SU-DHL-6 (cell line): ENCODE measurements at regions not wholly inside any gene's neighbourhood (a gene's known extent, or its start where the extent isn't known, plus 50 kb on each side); places are given as distances from the start of the nearest gene placed in this dataset.

Experiments used
- H2AFZ ChIP-seq: fragments of 200-600 bp; sonication (generic); 2 replicates; pipeline ENCODE4 v1.6.1; 2014; ENCODE audit warnings: low read depth, mild to moderate bottlenecking, moderate library complexity, mixed read lengths, antibody characterized with exemption, low read length; ENCODE audit not compliant: severe bottlenecking
- H3F3A ChIP-seq: fragments of 200-600 bp; shearing (Covaris generic); 2 replicates; pipeline ENCODE4 v1.6.0; 2016; ENCODE audit warnings: antibody characterized with exemption, mild to moderate bottlenecking; ENCODE audit not compliant: insufficient read depth
- H3K27ac ChIP-seq: fragments of 200-600 bp; sonication (generic); 2 replicates; pipeline ENCODE4 v1.5.1; 2016; ENCODE audit warnings: low read depth, mild to moderate bottlenecking, low read length, moderate library complexity, mixed read lengths
- H3K27me3 ChIP-seq: fragments of 200-600 bp; sonication (generic), shearing (Covaris generic); 2 replicates; pipeline ENCODE4 v1.6.0; 2014; ENCODE audit warnings: mild to moderate bottlenecking, low read length
- H3K36me3 ChIP-seq: fragments of 200-600 bp; sonication (generic); 2 replicates; pipeline ENCODE4 v1.6.1; 2014; ENCODE audit warnings: mild to moderate bottlenecking, low read length, mixed read lengths
- H3K4me2 ChIP-seq: fragments of 300-600, 200-600 bp; shearing (Covaris generic), sonication (generic); 2 replicates; pipeline ENCODE4 v1.6.0; 2014; ENCODE audit warnings: low read length, low read depth, mild to moderate bottlenecking; ENCODE audit not compliant: poor library complexity, severe bottlenecking
- H3K4me3 ChIP-seq: fragments of 200-600 bp; sonication (generic); 2 replicates; pipeline ENCODE4 v1.5.1; 2014; ENCODE audit warnings: antibody characterized with exemption, low read length, mild to moderate bottlenecking, mixed read lengths; ENCODE audit not compliant: insufficient read depth, poor library complexity, severe bottlenecking
- H3K79me2 ChIP-seq: fragments of 200-600 bp; sonication (generic); 2 replicates; pipeline ENCODE4 v1.6.1; 2014; ENCODE audit warnings: mild to moderate bottlenecking, low read length, moderate library complexity; ENCODE audit not compliant: insufficient read depth
- H3K9ac ChIP-seq: fragments of 200-600 bp; sonication (generic); 2 replicates; pipeline ENCODE4 v1.7.0; 2014; ENCODE audit warnings: mild to moderate bottlenecking, low read length
- H3K9me2 ChIP-seq: fragments of 200-600 bp; sonication (generic); replicated peaks from 2 replicates; pipeline ENCODE4 v1.6.1; 2014; ENCODE audit warnings: low read length; ENCODE audit not compliant: insufficient read depth
- H3K9me3 ChIP-seq: fragments of 200-600 bp; sonication (generic); 2 replicates; pipeline ENCODE4 v1.6.1; 2014; ENCODE audit warnings: low read length, mixed read lengths; ENCODE audit not compliant: insufficient read depth
- H4K20me1 ChIP-seq: fragments of 200-600 bp; sonication (generic); 2 replicates; pipeline ENCODE4 v1.6.1; 2014; ENCODE audit warnings: low read depth, mild to moderate bottlenecking, antibody characterized with exemption, low read length, moderate library complexity, mixed read lengths
- EZH2phosphoT487 ChIP-seq: fragments of 200-600 bp; sonication (generic), shearing (Covaris generic); conservative IDR thresholded peaks from 2 replicates; pipeline ENCODE4 v1.6.1; 2018; ENCODE audit warnings: mild to moderate bottlenecking, antibody characterized with exemption, low read length, moderate library complexity, mixed read lengths
- TF ChIP-seq, protein P1 (sequence below): fragments of 200-600 bp; sonication (generic); IDR thresholded peaks from one replicate; pipeline ENCODE4 v1.5.1; 2017; ENCODE audit warnings: antibody characterized with exemption, mild to moderate bottlenecking, low read length, moderate library complexity; ENCODE audit not compliant: insufficient read depth, poor library complexity, severe bottlenecking

- Histone ChIP-seq H3F3A (no peaks in the 10 kb centered on the region), H3K36me3 (no peaks in the 10 kb centered on the region), H2AFZ (no peak overlapping the region), H3K79me2 (no peaks in the 10 kb centered on the region), H3K9me2 (no peaks in the 10 kb centered on the region), H3K9me3 (no peaks in the 10 kb centered on the region), H3K4me2 (no peak overlapping the region), H3K27me3 (no peaks in the 10 kb centered on the region), H4K20me1 (no peaks in the 10 kb centered on the region), H3K27ac (no peak overlapping the region), H3K9ac (no peak overlapping the region), H3K4me3 (no peak overlapping the region)
- TF ChIP-seq, protein P1, sequence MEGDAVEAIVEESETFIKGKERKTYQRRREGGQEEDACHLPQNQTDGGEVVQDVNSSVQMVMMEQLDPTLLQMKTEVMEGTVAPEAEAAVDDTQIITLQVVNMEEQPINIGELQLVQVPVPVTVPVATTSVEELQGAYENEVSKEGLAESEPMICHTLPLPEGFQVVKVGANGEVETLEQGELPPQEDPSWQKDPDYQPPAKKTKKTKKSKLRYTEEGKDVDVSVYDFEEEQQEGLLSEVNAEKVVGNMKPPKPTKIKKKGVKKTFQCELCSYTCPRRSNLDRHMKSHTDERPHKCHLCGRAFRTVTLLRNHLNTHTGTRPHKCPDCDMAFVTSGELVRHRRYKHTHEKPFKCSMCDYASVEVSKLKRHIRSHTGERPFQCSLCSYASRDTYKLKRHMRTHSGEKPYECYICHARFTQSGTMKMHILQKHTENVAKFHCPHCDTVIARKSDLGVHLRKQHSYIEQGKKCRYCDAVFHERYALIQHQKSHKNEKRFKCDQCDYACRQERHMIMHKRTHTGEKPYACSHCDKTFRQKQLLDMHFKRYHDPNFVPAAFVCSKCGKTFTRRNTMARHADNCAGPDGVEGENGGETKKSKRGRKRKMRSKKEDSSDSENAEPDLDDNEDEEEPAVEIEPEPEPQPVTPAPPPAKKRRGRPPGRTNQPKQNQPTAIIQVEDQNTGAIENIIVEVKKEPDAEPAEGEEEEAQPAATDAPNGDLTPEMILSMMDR = no peak
- no peak for TF ChIP-seq EZH2phosphoT487
Measured at GRCh38 chr18:76771192-76771799, 51.1 kb upstream of the ZNF236 start.

GRCh38 chr18:76767954-76768353 lies 54.4 kb upstream of the ZNF236 start:
- Histone ChIP-seq H3K79me2 (no peaks in the 10 kb centered on the region), H3K27me3 (no peaks in the 10 kb centered on the region), H3K36me3 (no peaks in the 10 kb centered on the region), H3K27ac (no peak overlapping the region), H3K4me3 (no peak overlapping the region), H4K20me1 (no peaks in the 10 kb centered on the region), H2AFZ (no peak overlapping the region), H3K9me2 (no peaks in the 10 kb centered on the region), H3K9me3 (no peaks in the 10 kb centered on the region), H3K9ac (no peak overlapping the region), H3F3A (no peaks in the 10 kb centered on the region), H3K4me2 (no peak overlapping the region)
- TF ChIP-seq EZH2phosphoT487 = no peak
- TF ChIP-seq, protein P1 = no peak

GRCh38 chr18:76766429-76766828 lies 55.9 kb upstream of the ZNF236 start:
- H3K27ac ChIP-seq = no peak overlapping the region
- no peaks in the 10 kb centered on the region for H3K27me3 ChIP-seq
- no peaks in the 10 kb centered on the region for H3K9me3 ChIP-seq
- H3K9ac ChIP-seq = no peak overlapping the region
- H3F3A ChIP-seq = no peaks in the 10 kb centered on the region
- H2AFZ ChIP-seq = no peak overlapping the region
- no peaks in the 10 kb centered on the region for H3K36me3 ChIP-seq
- H3K79me2 ChIP-seq = no peaks in the 10 kb centered on the region
- no peaks in the 10 kb centered on the region for H3K9me2 ChIP-seq
- H3K4me2 ChIP-seq = no peak overlapping the region
- TF ChIP-seq, protein P1 = no peak
- TF ChIP-seq EZH2phosphoT487 = no peak
- H3K4me3 ChIP-seq = no peak overlapping the region
- H4K20me1 ChIP-seq = no peaks in the 10 kb centered on the region
